ENCODE measurements at regions not wholly inside any gene's neighbourhood (a gene's known extent, or its start where the extent isn't known, plus 50 kb on each side); places are given as distances from the start of the nearest gene placed in this dataset.
"Not testable (repeated sequence)": the region's sequence is repeated elsewhere in the genome, so short reads cannot be mapped to it uniquely, and the experiment has no call there.

GRCh38 chr17:31798205-31798724, 60.8 kb downstream of the COPRS start:
- no peaks in the 10 kb centered on the region for H4K20me1 ChIP-seq (ENCODE audit: insufficient read depth, low read length)

GRCh38 chr17:31795941-31796340, 63.1 kb downstream of the COPRS start:
- H3K4me2 ChIP-seq (ENCODE audit: low read length); H3K9me3 ChIP-seq (ENCODE audit: low read length); H4K20me1 ChIP-seq (ENCODE audit: insufficient read depth, low read length); H3K79me2 ChIP-seq (ENCODE audit: insufficient read depth, low read depth, low read length); H3K4me1 ChIP-seq (ENCODE audit: insufficient read depth, low read length, poor library complexity, severe bottlenecking); intact Hi-C loops (cut with micrococcal nuclease; ENCODE audit: unreplicated experiment); DNase-seq (ENCODE audit: low spot score); H3K36me3 ChIP-seq (ENCODE audit: insufficient read depth, low read length); H3K4me3 ChIP-seq (ENCODE audit: low read depth, low read length, poor library complexity, severe bottlenecking); POLR2A ChIA-PET; H3K9me2 ChIP-seq (ENCODE audit: insufficient read depth, low read length); BruUV-seq (replicated peaks); H3K27ac ChIP-seq (ENCODE audit: low read depth, low read length, poor library complexity, severe bottlenecking); CTCF ChIA-PET (ENCODE audit: unreplicated experiment); H2AFZ ChIP-seq (ENCODE audit: low read length): not testable (repeated sequence)

More at GRCh38 chr17:31798205-31798724, 60.8 kb downstream of the COPRS start:
- Histone ChIP-seq H3K79me2 (ENCODE audit: insufficient read depth, low read depth, low read length) (no peaks in the 10 kb centered on the region), H3K9me3 (ENCODE audit: low read length) (no peaks in the 10 kb centered on the region), H3K4me1 (ENCODE audit: insufficient read depth, low read length, poor library complexity, severe bottlenecking) (no peaks in the 10 kb centered on the region), H2AFZ (ENCODE audit: low read length) (no peak overlapping the region), H3K9me2 (ENCODE audit: insufficient read depth, low read length) (no peaks in the 10 kb centered on the region), H3K4me3 (ENCODE audit: low read depth, low read length, poor library complexity, severe bottlenecking) (no peak overlapping the region), H3K27ac (ENCODE audit: low read depth, low read length, poor library complexity, severe bottlenecking) (no peak overlapping the region), H3K36me3 (ENCODE audit: insufficient read depth, low read length) (no peaks in the 10 kb centered on the region), H3K4me2 (ENCODE audit: low read length) (no peak overlapping the region)
- ChIA-PET CTCF (ENCODE audit: unreplicated experiment) (no interaction called here), POLR2A (no interaction called here)
- BruUV-seq (replicated peaks) = no TSS peak
- DNase-seq (ENCODE audit: low spot score) = no peak
- no peak for TF ChIP-seq CTCF (conservative IDR thresholded peaks at IDR 0.05; ENCODE audit: low read length)
- no peak for TF ChIP-seq EZH2phosphoT487 (IDR thresholded peaks at IDR 0.05; ENCODE audit: borderline replicate concordance, low read depth, low read length)
- intact Hi-C loops (cut with micrococcal nuclease; ENCODE audit: unreplicated experiment) = no loop called here

DNA sequence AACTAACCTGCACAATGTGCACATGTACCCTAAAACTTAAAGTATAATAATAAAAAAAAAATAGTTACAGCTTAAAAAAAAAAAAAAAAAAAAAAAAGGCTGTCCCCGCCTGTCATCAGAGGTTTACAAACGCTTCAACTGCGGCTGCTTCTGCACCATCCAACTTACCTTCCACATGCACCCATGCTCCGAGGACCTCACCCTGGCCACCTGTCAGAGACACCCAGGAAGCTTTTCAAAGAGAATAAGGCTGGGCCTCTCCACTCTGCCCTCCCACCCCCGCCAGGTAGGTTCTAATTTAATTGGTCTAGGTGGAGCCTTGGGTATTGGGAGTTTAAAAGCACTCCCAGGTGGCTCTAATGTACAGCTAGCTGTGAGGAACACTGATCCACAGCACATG, 64.9 kb downstream of the COPRS start:
- BruUV-seq (replicated peaks) = no TSS peak
- intact Hi-C loops (cut with micrococcal nuclease; ENCODE audit: unreplicated experiment) = no loop called here
- Histone ChIP-seq H3K36me3 (ENCODE audit: insufficient read depth, low read length) (no peaks in the 10 kb centered on the region), H3K9me3 (ENCODE audit: low read length) (no peaks in the 10 kb centered on the region), H3K9me2 (ENCODE audit: insufficient read depth, low read length) (no peaks in the 10 kb centered on the region), H3K79me2 (ENCODE audit: insufficient read depth, low read depth, low read length) (no peaks in the 10 kb centered on the region), H3K4me1 (ENCODE audit: insufficient read depth, low read length, poor library complexity, severe bottlenecking) (no peaks in the 10 kb centered on the region), H3K4me2 (ENCODE audit: low read length) (no peak overlapping the region), H2AFZ (ENCODE audit: low read length) (no peak overlapping the region), H4K20me1 (ENCODE audit: insufficient read depth, low read length) (no peaks in the 10 kb centered on the region), H3K4me3 (ENCODE audit: low read depth, low read length, poor library complexity, severe bottlenecking) (no peak overlapping the region), H3K27ac (ENCODE audit: low read depth, low read length, poor library complexity, severe bottlenecking) (no peak overlapping the region)
- DNase-seq (ENCODE audit: low spot score) = no peak
- TF ChIP-seq CTCF (conservative IDR thresholded peaks at IDR 0.05; ENCODE audit: low read length) (no peak), EZH2phosphoT487 (IDR thresholded peaks at IDR 0.05; ENCODE audit: borderline replicate concordance, low read depth, low read length) (no peak)
- CTCF ChIA-PET (ENCODE audit: unreplicated experiment) = no interaction called here
- POLR2A ChIA-PET = interaction anchor here (0.6 kb wide), 1 partner anchor 154 kb away, joined by 5 read pairs; no protein-coding TSS in a partner anchor

GRCh38 chr17:31793634-31794033, 65.4 kb downstream of the COPRS start:
- POLR2A ChIA-PET = interaction anchor here (0.6 kb wide), 1 partner anchor 153 kb away, joined by 5 read pairs; no protein-coding TSS in a partner anchor
- H3K27ac ChIP-seq (ENCODE audit: low read depth, low read length, poor library complexity, severe bottlenecking); H2AFZ ChIP-seq (ENCODE audit: low read length); H3K4me1 ChIP-seq (ENCODE audit: insufficient read depth, low read length, poor library complexity, severe bottlenecking); H3K4me2 ChIP-seq (ENCODE audit: low read length); H3K9me2 ChIP-seq (ENCODE audit: insufficient read depth, low read length); H3K79me2 ChIP-seq (ENCODE audit: insufficient read depth, low read depth, low read length); BruUV-seq (replicated peaks); intact Hi-C loops (cut with micrococcal nuclease; ENCODE audit: unreplicated experiment); H3K36me3 ChIP-seq (ENCODE audit: insufficient read depth, low read length); CTCF ChIA-PET (ENCODE audit: unreplicated experiment); DNase-seq (ENCODE audit: low spot score); H3K9me3 ChIP-seq (ENCODE audit: low read length); H3K4me3 ChIP-seq (ENCODE audit: low read depth, low read length, poor library complexity, severe bottlenecking); H4K20me1 ChIP-seq (ENCODE audit: insufficient read depth, low read length): not testable (repeated sequence)
